ENCODE measurements at regions not wholly inside any gene's neighbourhood (a gene's known extent, or its start where the extent isn't known, plus 50 kb on each side); places are given as distances from the start of the nearest gene placed in this dataset.

DNA sequence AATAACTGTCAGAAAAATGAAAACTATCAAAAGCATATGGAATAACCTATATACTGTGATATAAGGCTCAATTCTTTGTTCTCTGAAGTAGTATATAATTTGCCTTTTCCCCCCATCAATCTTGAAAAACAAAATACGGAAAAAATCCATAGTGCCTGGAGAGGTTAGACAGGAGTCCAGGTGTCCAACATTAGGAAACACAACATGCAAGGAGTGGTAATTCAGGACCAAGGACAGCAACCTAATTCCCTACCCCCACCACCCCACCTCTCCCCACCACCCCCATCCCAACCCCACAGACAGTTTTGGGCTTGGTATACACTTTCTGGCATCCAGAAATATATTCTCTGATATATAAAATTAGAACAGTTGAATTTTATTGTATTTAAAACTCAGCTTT, 55.1 kb upstream of the SLC25A26 start:
- 75% methylated on average over 1 of the region's 1 CpG for WGBS
- Histone ChIP-seq H3K4me1 (ENCODE audit: insufficient read depth) (no peaks in the 10 kb centered on the region), H3K27ac (ENCODE audit: low read depth) (no peak overlapping the region), H3K36me3 (ENCODE audit: insufficient read depth) (no peaks in the 10 kb centered on the region), H3K4me3 (ENCODE audit: low read depth, low read length) (no peak overlapping the region)
- DNase-seq (ENCODE audit: extremely low spot score) = no peak

- Histone ChIP-seq H3K27ac (ENCODE audit: low read depth) (no peak overlapping the region), H3K4me1 (ENCODE audit: insufficient read depth) (no peaks in the 10 kb centered on the region), H3K36me3 (ENCODE audit: insufficient read depth) (no peaks in the 10 kb centered on the region), H3K4me3 (ENCODE audit: low read depth, low read length) (no peak overlapping the region)
- no peak for DNase-seq (ENCODE audit: extremely low spot score)
Measured at GRCh38 chr3:66164155-66164554, 56.6 kb upstream of the SLC25A26 start.

DNA sequence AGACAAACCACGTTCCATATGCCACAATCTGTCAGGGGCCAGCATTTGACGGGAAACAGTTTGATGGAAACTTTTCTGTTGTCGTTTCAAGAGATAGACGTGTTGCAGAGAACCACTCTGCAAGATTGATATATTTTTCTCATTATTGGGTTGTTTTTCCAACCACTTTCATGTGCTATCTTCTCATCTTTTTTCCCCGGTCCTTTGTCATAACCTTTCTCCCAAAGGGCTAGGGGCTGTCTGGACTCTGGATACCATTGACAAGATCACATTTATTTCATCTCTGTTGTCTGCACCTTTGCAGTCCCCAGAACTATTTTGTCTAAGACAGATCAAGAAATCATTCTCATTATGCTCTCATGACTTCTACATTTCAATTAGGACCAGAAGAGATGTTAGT, 57.6 kb upstream of the SLC25A26 start:
- Histone ChIP-seq H3K27ac (ENCODE audit: low read depth) (no peak overlapping the region), H3K4me3 (ENCODE audit: low read depth, low read length) (no peak overlapping the region), H3K36me3 (ENCODE audit: insufficient read depth) (no peaks in the 10 kb centered on the region), H3K4me1 (ENCODE audit: insufficient read depth) (no peaks in the 10 kb centered on the region)
- 67% methylated on average over 5 of the region's 5 CpGs for WGBS
- DNase-seq (ENCODE audit: extremely low spot score) = no peak

DNA sequence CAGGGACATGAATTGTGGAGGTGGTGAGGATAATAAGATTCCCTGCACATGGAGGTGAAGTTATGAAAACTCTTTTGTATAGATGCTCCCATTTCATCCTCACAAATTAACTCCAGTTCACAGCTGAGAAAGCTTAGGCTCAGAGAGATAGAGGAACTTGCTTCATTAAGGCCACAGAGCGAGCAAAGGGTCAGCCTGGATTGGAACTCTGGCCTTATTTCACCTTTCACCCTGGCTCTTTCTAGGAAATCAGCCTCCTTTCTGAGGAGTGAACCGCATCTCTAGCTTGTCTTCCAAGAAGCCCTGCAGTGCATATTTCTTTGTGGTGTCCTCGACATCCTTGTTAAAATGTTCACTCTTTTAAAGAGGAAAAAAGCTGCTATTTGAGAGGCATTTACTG, 58.0 kb upstream of the SLC25A26 start:
- Histone ChIP-seq H3K36me3 (ENCODE audit: insufficient read depth) (no peaks in the 10 kb centered on the region), H3K27ac (ENCODE audit: low read depth) (no peak overlapping the region), H3K4me1 (ENCODE audit: insufficient read depth) (no peaks in the 10 kb centered on the region), H3K4me3 (ENCODE audit: low read depth, low read length) (no peak overlapping the region)
- 61% methylated on average over 3 of the region's 3 CpGs for WGBS
- DNase-seq (ENCODE audit: extremely low spot score) = no peak

GRCh38 chr3:66158933-66159683, 61.7 kb upstream of the SLC25A26 start:
- Histone ChIP-seq H3K27ac (ENCODE audit: low read depth) (no peak overlapping the region), H3K4me1 (ENCODE audit: insufficient read depth) (no peaks in the 10 kb centered on the region), H3K36me3 (ENCODE audit: insufficient read depth) (no peaks in the 10 kb centered on the region), H3K4me3 (ENCODE audit: low read depth, low read length) (no peak overlapping the region)
- no peak for DNase-seq (ENCODE audit: extremely low spot score)
- WGBS = 85% methylated on average over 5 of the region's 5 CpGs

DNA sequence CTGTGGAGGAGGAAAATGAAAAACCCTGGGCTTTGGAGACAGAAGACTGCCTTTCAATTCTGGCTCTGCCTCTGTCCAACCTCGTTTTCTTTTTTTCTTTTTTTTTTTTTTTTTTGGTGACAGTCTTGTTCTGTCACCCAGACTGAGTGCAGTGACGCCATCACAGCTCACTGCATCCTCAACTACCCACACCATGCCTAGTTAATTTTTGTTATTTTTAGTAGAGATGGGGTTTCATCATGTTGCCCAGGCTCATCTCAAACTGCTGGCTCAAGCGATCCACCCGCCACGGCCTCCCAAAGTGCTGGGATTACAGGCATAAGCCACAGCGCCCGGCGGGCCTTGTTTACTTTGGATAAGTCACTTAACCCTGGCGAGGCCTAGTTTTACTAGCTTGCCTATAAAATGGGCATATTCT, 66.3 kb upstream of the SLC25A26 start:
- no peak for DNase-seq (ENCODE audit: extremely low spot score)
- no peaks in the 10 kb centered on the region for H3K36me3 ChIP-seq (ENCODE audit: insufficient read depth)
- 18% methylated on average over 9 of the region's 9 CpGs for WGBS
- no peak overlapping the region for H3K27ac ChIP-seq (ENCODE audit: low read depth)
- no peaks in the 10 kb centered on the region for H3K4me1 ChIP-seq (ENCODE audit: insufficient read depth)
- H3K4me3 ChIP-seq (ENCODE audit: low read depth, low read length) = no peak overlapping the region

GRCh38 chr3:66153481-66154443, 67.0 kb upstream of the SLC25A26 start:
- Histone ChIP-seq H3K4me3 (ENCODE audit: low read depth, low read length) (peak overlapping the region; percentile 12), H3K27ac (ENCODE audit: low read depth) (no peak overlapping the region)

DNA sequence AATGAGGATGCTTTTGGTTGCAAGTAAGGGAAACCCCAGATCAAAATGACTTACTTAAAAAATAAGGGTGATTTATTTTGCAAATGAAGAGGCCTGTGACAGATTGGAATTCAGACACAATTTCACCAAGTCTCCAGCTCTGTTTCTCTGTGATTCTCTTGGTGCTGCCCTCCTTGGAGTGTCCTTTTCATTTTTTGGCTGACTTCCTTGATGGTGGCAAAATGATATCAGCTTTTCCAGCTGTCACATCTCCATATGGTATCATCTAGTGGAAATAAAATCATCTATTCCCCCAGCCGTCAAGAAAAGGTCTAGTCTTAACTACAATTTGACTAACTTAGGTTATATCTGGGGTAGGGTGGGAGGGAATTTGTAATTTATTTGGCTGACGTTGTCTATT, 68.5 kb upstream of the SLC25A26 start:
- Histone ChIP-seq H3K4me3 (ENCODE audit: low read depth, low read length) (no peak overlapping the region), H3K36me3 (ENCODE audit: insufficient read depth) (no peaks in the 10 kb centered on the region), H3K4me1 (ENCODE audit: insufficient read depth) (no peaks in the 10 kb centered on the region), H3K27ac (ENCODE audit: low read depth) (no peak overlapping the region)
- no peak for DNase-seq (ENCODE audit: extremely low spot score)
- 83% methylated on average over 2 of the region's 2 CpGs for WGBS

More at GRCh38 chr3:66153481-66154443, 67.0 kb upstream of the SLC25A26 start:
- no peak for DNase-seq (ENCODE audit: extremely low spot score)
- Histone ChIP-seq H3K4me1 (ENCODE audit: insufficient read depth) (no peaks in the 10 kb centered on the region), H3K36me3 (ENCODE audit: insufficient read depth) (no peaks in the 10 kb centered on the region)
- 25% methylated on average over 25 of the region's 25 CpGs for WGBS

DNA sequence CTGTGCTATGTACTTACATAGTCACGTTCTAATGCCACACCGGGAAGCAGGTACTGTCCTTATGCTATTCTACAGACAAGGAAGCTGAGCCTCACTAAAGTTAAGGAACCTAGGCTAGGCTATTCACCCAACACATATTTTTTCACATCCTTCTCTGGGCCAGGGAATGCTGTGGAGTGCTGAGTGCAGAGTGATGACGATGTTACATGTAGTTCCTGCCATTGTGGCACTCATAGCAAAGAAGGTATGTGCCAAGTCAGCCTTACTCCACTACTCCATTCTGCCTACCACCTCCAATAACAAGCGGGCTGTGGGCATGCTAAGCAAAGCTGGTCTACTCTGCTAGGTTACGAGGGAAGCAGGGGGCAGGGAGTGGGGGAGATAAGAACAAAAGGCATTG, 69.8 kb upstream of the SLC25A26 start:
- no peaks in the 10 kb centered on the region for H3K4me1 ChIP-seq (ENCODE audit: insufficient read depth)
- H3K36me3 ChIP-seq (ENCODE audit: insufficient read depth) = no peaks in the 10 kb centered on the region
- WGBS = 94% methylated on average over 5 of the region's 5 CpGs
- H3K4me3 ChIP-seq (ENCODE audit: low read depth, low read length) = no peak overlapping the region
- no peak for DNase-seq (ENCODE audit: extremely low spot score)
- no peak overlapping the region for H3K27ac ChIP-seq (ENCODE audit: low read depth)

- Histone ChIP-seq H3K36me3 (ENCODE audit: insufficient read depth) (no peaks in the 10 kb centered on the region), H3K4me3 (ENCODE audit: low read depth, low read length) (no peak overlapping the region), H3K4me1 (ENCODE audit: insufficient read depth) (no peaks in the 10 kb centered on the region), H3K27ac (ENCODE audit: low read depth) (no peak overlapping the region)
- no peak for DNase-seq (ENCODE audit: extremely low spot score)
- WGBS = 78% methylated on average over 1 of the region's 1 CpG
Measured at GRCh38 chr3:66149269-66149668, 71.5 kb upstream of the SLC25A26 start.

GRCh38 chr3:66145408-66145733, 75.4 kb upstream of the SLC25A26 start:
- Histone ChIP-seq H3K36me3 (ENCODE audit: insufficient read depth) (no peaks in the 10 kb centered on the region), H3K4me1 (ENCODE audit: insufficient read depth) (no peaks in the 10 kb centered on the region), H3K4me3 (ENCODE audit: low read depth, low read length) (no peak overlapping the region), H3K27ac (ENCODE audit: low read depth) (no peak overlapping the region)
- DNase-seq (ENCODE audit: extremely low spot score) = no peak

- no peak overlapping the region for H3K27ac ChIP-seq (ENCODE audit: low read depth)
- WGBS = 58% methylated on average over 7 of the region's 7 CpGs
- H3K36me3 ChIP-seq (ENCODE audit: insufficient read depth) = no peaks in the 10 kb centered on the region
- DNase-seq (ENCODE audit: extremely low spot score) = no peak
- H3K4me3 ChIP-seq (ENCODE audit: low read depth, low read length) = no peak overlapping the region
- H3K4me1 ChIP-seq (ENCODE audit: insufficient read depth) = no peaks in the 10 kb centered on the region
Measured at GRCh38 chr3:66144568-66145407, 76.0 kb upstream of the SLC25A26 start.

GRCh38 chr3:66142079-66142478, 78.7 kb upstream of the SLC25A26 start:
- no peak for DNase-seq (ENCODE audit: extremely low spot score)
- Histone ChIP-seq H3K4me1 (ENCODE audit: insufficient read depth) (no peaks in the 10 kb centered on the region), H3K27ac (ENCODE audit: low read depth) (no peak overlapping the region), H3K4me3 (ENCODE audit: low read depth, low read length) (no peak overlapping the region), H3K36me3 (ENCODE audit: insufficient read depth) (no peaks in the 10 kb centered on the region)
- WGBS = 87% methylated on average over 1 of the region's 1 CpG

Measured in urinary bladder (tissue), 3 donors.